GM18909 (cell line): ENCODE measurements at regions not wholly inside any gene's neighbourhood (a gene's known extent, or its start where the extent isn't known, plus 50 kb on each side); places are given as distances from the start of the nearest gene placed in this dataset.

Experiments used
- ATAC-seq: cut with Tn5 transposase; IDR thresholded peaks from one replicate; pipeline ENCODE4 v1.9.1; 2021; ENCODE audit warnings: mild to moderate bottlenecking; ENCODE audit not compliant: unreplicated experiment, poor library complexity

- peak; percentile 41 for ATAC-seq
Observed at GRCh38 chr2:234550511-234551107, 53.7 kb upstream of the ARL4C start.

GRCh38 chr2:234550056-234550455 lies 53.2 kb upstream of the ARL4C start:
- ATAC-seq = no peak

- no peak for ATAC-seq
Observed at GRCh38 chr2:234548695-234549420, 52.0 kb upstream of the ARL4C start.

- ATAC-seq = no peak
Observed at GRCh38 chr2:234546770-234547169, 49.9 kb upstream of the ARL4C start.
